GM18858 (cell line): ENCODE measurements at regions not wholly inside any gene's neighbourhood (a gene's known extent, or its start where the extent isn't known, plus 50 kb on each side); places are given as distances from the start of the nearest gene placed in this dataset.
"Not testable (repeated sequence)": the region's sequence is repeated elsewhere in the genome, so short reads cannot be mapped to it uniquely, and the experiment has no call there.

Source experiments
- ATAC-seq: cut with Tn5 transposase; IDR thresholded peaks from one replicate; pipeline ENCODE4 v1.9.1; 2021; ENCODE audit not compliant: unreplicated experiment

GRCh38 chr17:21470422-21470821 lies 94.3 kb downstream of the KCNJ12 start:
- not testable (repeated sequence) for ATAC-seq

- no peak for ATAC-seq
Measured at GRCh38 chr17:21470861-21471260, 94.7 kb downstream of the KCNJ12 start.

- no peak for ATAC-seq
Measured at GRCh38 chr17:21474815-21475214, 98.7 kb downstream of the KCNJ12 start.

GRCh38 chr17:21475571-21475970 lies 99.4 kb downstream of the KCNJ12 start:
- no peak for ATAC-seq

GRCh38 chr17:21476867-21477266 lies 100.7 kb downstream of the KCNJ12 start:
- no peak for ATAC-seq

GRCh38 chr17:21482189-21482865 lies 106.2 kb downstream of the KCNJ12 start:
- ATAC-seq: no peak

- not testable (repeated sequence) for ATAC-seq
Measured at GRCh38 chr17:21488043-21488442, 111.9 kb downstream of the KCNJ12 start.

- ATAC-seq: no peak
Measured at GRCh38 chr17:21493993-21494392, 117.8 kb downstream of the KCNJ12 start.

- ATAC-seq: no peak
Measured at GRCh38 chr17:21495281-21495680, 119.1 kb downstream of the KCNJ12 start.

- no peak for ATAC-seq
Measured at GRCh38 chr17:21500064-21500463, 123.9 kb downstream of the KCNJ12 start.

GRCh38 chr17:21501927-21502700 lies 126.0 kb downstream of the KCNJ12 start:
- ATAC-seq: not testable (repeated sequence)

- no peak for ATAC-seq
Measured at GRCh38 chr17:21505819-21506815, 130.0 kb downstream of the KCNJ12 start.

GRCh38 chr17:21507806-21508205 lies 131.6 kb downstream of the KCNJ12 start:
- ATAC-seq: not testable (repeated sequence)

GRCh38 chr17:21508211-21508610 lies 132.1 kb downstream of the KCNJ12 start:
- ATAC-seq: no peak

- ATAC-seq: not testable (repeated sequence)
Measured at GRCh38 chr17:21509356-21509755, 133.2 kb downstream of the KCNJ12 start.

- no peak for ATAC-seq
Measured at GRCh38 chr17:21510686-21511362, 134.7 kb downstream of the KCNJ12 start.

- peak; percentile 46 for ATAC-seq
Measured at GRCh38 chr17:21511363-21512195, 135.4 kb downstream of the KCNJ12 start.

- ATAC-seq: no peak
Measured at GRCh38 chr17:21512307-21513011, 136.3 kb downstream of the KCNJ12 start.

- ATAC-seq: no peak
Measured at GRCh38 chr17:21513012-21513570, 136.9 kb downstream of the KCNJ12 start.
